B cell (primary cell): ENCODE measurements at regions not wholly inside any gene's neighbourhood (a gene's known extent, or its start where the extent isn't known, plus 50 kb on each side); places are given as distances from the start of the nearest gene placed in this dataset.

Experiments used
- EZH2 ChIP-seq: IDR thresholded peaks from 2 replicates; pipeline ENCODE4 v1.6.1; 2012; ENCODE audit warnings: borderline replicate concordance, low read depth, mild to moderate bottlenecking, moderate library complexity, low read length; ENCODE audit not compliant: insufficient read depth, poor library complexity, severe bottlenecking
- TF ChIP-seq, protein P1 (sequence below): fragments of 200-600 bp; IDR thresholded peaks from one replicate; pipeline ENCODE4 v1.8.0; 2022; ENCODE audit warnings: antibody characterized with exemption, mild to moderate bottlenecking

DNA sequence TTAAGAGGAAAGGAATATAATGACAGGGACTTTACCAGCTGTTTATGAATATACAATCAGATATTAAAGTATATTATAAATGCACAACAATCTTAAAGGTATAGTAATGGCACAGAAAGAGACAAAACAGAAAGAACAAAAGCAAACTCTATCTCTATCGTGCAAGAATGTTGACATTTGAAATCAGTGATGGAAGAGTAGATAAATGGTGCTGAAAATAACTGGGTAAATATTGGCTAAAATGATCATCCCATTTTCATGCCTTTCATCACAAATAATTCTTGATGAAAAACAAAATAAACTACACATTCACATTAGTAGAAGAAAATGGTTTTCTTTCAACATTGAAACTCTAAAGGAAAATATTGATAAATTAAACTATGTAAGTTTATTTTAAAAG lies 495.9 kb downstream of the IRS1 start:
- TF ChIP-seq, protein P1, sequence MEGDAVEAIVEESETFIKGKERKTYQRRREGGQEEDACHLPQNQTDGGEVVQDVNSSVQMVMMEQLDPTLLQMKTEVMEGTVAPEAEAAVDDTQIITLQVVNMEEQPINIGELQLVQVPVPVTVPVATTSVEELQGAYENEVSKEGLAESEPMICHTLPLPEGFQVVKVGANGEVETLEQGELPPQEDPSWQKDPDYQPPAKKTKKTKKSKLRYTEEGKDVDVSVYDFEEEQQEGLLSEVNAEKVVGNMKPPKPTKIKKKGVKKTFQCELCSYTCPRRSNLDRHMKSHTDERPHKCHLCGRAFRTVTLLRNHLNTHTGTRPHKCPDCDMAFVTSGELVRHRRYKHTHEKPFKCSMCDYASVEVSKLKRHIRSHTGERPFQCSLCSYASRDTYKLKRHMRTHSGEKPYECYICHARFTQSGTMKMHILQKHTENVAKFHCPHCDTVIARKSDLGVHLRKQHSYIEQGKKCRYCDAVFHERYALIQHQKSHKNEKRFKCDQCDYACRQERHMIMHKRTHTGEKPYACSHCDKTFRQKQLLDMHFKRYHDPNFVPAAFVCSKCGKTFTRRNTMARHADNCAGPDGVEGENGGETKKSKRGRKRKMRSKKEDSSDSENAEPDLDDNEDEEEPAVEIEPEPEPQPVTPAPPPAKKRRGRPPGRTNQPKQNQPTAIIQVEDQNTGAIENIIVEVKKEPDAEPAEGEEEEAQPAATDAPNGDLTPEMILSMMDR, result no peak
- no peak for TF ChIP-seq EZH2
